Prostate gland (tissue), 2 donors: ENCODE measurements at regions not wholly inside any gene's neighbourhood (a gene's known extent, or its start where the extent isn't known, plus 50 kb on each side); places are given as distances from the start of the nearest gene placed in this dataset.

Source experiments
- CTCF ChIP-seq, 4 experiments: fragments of 200-600 bp in 2 of 4; fragments of 450-650 bp in 2 of 4; sonication (generic) in 2 of 4; IDR thresholded peaks; 1 replicate in 3 of 4; 2 replicates in 1 of 4; pipeline ENCODE4 v1.5.1; 2016 to 2019; ENCODE audit warnings: antibody characterized with exemption in 4 of 4, mild to moderate bottlenecking in 2 of 4, moderate library complexity in 2 of 4
- POLR2A ChIP-seq: fragments of 450-650 bp; IDR thresholded peaks from one replicate; pipeline ENCODE4 v1.6.1; 2016; ENCODE audit warnings: antibody characterized with exemption, mild to moderate bottlenecking
- POLR2AphosphoS5 ChIP-seq: sonication (generic); formaldehyde crosslinking; IDR thresholded peaks from one replicate; pipeline ENCODE4 v1.6.1; 2017; ENCODE audit warnings: antibody characterized with exemption

DNA sequence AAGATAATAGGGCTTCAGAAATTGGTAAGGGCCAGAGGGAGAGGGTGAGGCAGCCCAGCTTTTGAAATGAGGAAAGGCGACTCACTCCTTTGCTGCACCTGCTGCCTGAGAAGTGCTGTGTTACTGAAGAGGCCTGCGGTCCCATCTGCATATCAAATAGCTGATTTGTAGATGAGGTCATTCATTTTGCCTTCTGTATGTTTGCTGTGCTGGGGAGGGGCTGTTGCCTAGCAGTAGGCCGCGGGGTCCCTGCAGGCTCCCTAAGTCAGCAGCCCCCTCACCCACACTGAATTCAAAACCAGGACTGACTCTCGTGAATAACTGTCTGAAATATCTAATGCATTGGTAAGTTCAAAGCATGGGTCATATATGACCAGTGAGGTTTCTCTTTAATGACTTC lies 377.2 kb downstream of the SOX11 start:
- TF ChIP-seq CTCF (IDR thresholded peaks at IDR 0.05), result no peak
- TF ChIP-seq POLR2A, result no peak
- TF ChIP-seq POLR2AphosphoS5, result no peak
